Lower leg skin (tissue), 3 donors: ENCODE measurements at regions not wholly inside any gene's neighbourhood (a gene's known extent, or its start where the extent isn't known, plus 50 kb on each side); places are given as distances from the start of the nearest gene placed in this dataset.

Experiments used
- CTCF ChIP-seq, 3 donors: fragments of 450-650 bp; IDR thresholded peaks; one replicate each; pipeline ENCODE4 v1.5.1; 2016; ENCODE audit warnings: antibody characterized with exemption in 3 of 3, mild to moderate bottlenecking in 3 of 3, moderate library complexity in 2 of 3
- POLR2A ChIP-seq, 2 donors: fragments of 450-650 bp; IDR thresholded peaks; one replicate each; pipeline ENCODE4 v1.6.1; 2016 to 2017; ENCODE audit warnings: antibody characterized with exemption in 2 of 2, mild to moderate bottlenecking in 1 of 2, moderate library complexity in 1 of 2

- TF ChIP-seq CTCF (IDR thresholded peaks at IDR 0.05) (no peak), POLR2A (IDR thresholded peaks at IDR 0.05) (no peak)
These were observed 55.0 kb upstream of the PHACTR1 start for GRCh38 chr6:12661432-12662089.
